ENCODE measurements at regions not wholly inside any gene's neighbourhood (a gene's known extent, or its start where the extent isn't known, plus 50 kb on each side); places are given as distances from the start of the nearest gene placed in this dataset.
A peak's percentile ranks its signal among the peaks of the same experiment; 100 is the strongest.

GRCh38 chrX:140393507-140393906 lies 111.4 kb downstream of the SOX3 start:
- TF ChIP-seq ZNF214 (tag by site-specific recombination; IDR thresholded peaks at IDR 0.05; ENCODE audit: borderline replicate concordance) (no peak), REST (tag by site-specific recombination; IDR thresholded peaks at IDR 0.05) (peak; percentile 80)
- H3K4me1 ChIP-seq (ENCODE audit: control insufficient read depth, insufficient read depth, low read length): no peaks in the 10 kb centered on the region
- no peaks in the 10 kb centered on the region for H3K36me3 ChIP-seq (ENCODE audit: control insufficient read depth in 2 of 2, insufficient read depth in 1 of 2, low read length in 2 of 2)
- ChIA-PET POLR2A (no interaction called here), CTCF (no interaction called here)
- H3K4me3 ChIP-seq (ENCODE audit: low read depth, low read length): no peak overlapping the region
- no peaks in the 10 kb centered on the region for H3K9me3 ChIP-seq (ENCODE audit: control insufficient read depth, insufficient read depth, low read depth, low read length)
- H3K27ac ChIP-seq (ENCODE audit: extremely low read depth, low read depth, low read length): no peak overlapping the region

- Histone ChIP-seq H3K27ac (ENCODE audit: extremely low read depth, low read depth, low read length) (no peak overlapping the region), H3K4me3 (ENCODE audit: low read depth, low read length) (no peak overlapping the region), H3K9me3 (ENCODE audit: control insufficient read depth, insufficient read depth, low read depth, low read length) (no peaks in the 10 kb centered on the region), H3K4me1 (ENCODE audit: control insufficient read depth, insufficient read depth, low read length) (no peaks in the 10 kb centered on the region), H3K36me3 (ENCODE audit: control insufficient read depth in 2 of 2, insufficient read depth in 1 of 2, low read length in 2 of 2) (no peaks in the 10 kb centered on the region)
- CTCF ChIA-PET: interaction anchor here (0.5 to 0.6 kb wide), 2 partner anchors 117 to 250 kb away, joined by 3 read pairs; no protein-coding TSS in a partner anchor
- TF ChIP-seq ZSCAN18 (tag by site-specific recombination; IDR thresholded peaks at IDR 0.05) (no peak), ZNF585B (tag by site-specific recombination; IDR thresholded peaks at IDR 0.05) (no peak), ZNF830 (tag by site-specific recombination; IDR thresholded peaks at IDR 0.05; ENCODE audit: low read depth) (no peak), ZNF704 (tag by site-specific recombination; IDR thresholded peaks at IDR 0.05) (no peak), ZNF155 (tag by site-specific recombination; IDR thresholded peaks at IDR 0.05) (no peak), ZNF645 (tag by site-specific recombination; IDR thresholded peaks at IDR 0.05) (no peak), ZBTB48 (tag by site-specific recombination; IDR thresholded peaks at IDR 0.05) (no peak), ZNF366 (tag by site-specific recombination; conservative IDR thresholded peaks at IDR 0.05) (no peak), ZNF16 (tag by site-specific recombination; IDR thresholded peaks at IDR 0.05; ENCODE audit: low read depth) (no peak), TCF7L2 (IDR thresholded peaks at IDR 0.05; ENCODE audit: borderline replicate concordance, low read depth, low read length) (no peak)
- POLR2A ChIA-PET: no interaction called here
Observed at GRCh38 chrX:140391313-140391712, 113.6 kb downstream of the SOX3 start.

GRCh38 chrX:140389331-140389730 lies 115.5 kb downstream of the SOX3 start:
- H3K4me3 ChIP-seq (ENCODE audit: low read depth, low read length): no peak overlapping the region
- no peaks in the 10 kb centered on the region for H3K4me1 ChIP-seq (ENCODE audit: control insufficient read depth, insufficient read depth, low read length)
- H3K27ac ChIP-seq (ENCODE audit: extremely low read depth, low read depth, low read length): no peak overlapping the region
- TF ChIP-seq ZNF426 (tag by site-specific recombination; IDR thresholded peaks at IDR 0.05) (no peak), ZNF792 (tag by site-specific recombination; IDR thresholded peaks at IDR 0.05) (no peak), BCL11B (tag by site-specific recombination; IDR thresholded peaks at IDR 0.05; ENCODE audit: low read depth) (no peak), SP3 (tag by site-specific recombination; IDR thresholded peaks at IDR 0.05) (no peak), ZNF704 (tag by site-specific recombination; IDR thresholded peaks at IDR 0.05) (no peak), ZNF280C (tag by site-specific recombination; IDR thresholded peaks at IDR 0.05) (no peak), SCRT2 (tag by site-specific recombination; IDR thresholded peaks at IDR 0.05) (no peak)
- no peaks in the 10 kb centered on the region for H3K36me3 ChIP-seq (ENCODE audit: control insufficient read depth in 2 of 2, insufficient read depth in 1 of 2, low read length in 2 of 2)
- ChIA-PET CTCF (interaction anchor here (1.5 kb wide), 1 partner anchor 120 kb away, joined by 6 read pairs; no protein-coding TSS in a partner anchor), POLR2A (no interaction called here)
- no peaks in the 10 kb centered on the region for H3K9me3 ChIP-seq (ENCODE audit: control insufficient read depth, insufficient read depth, low read depth, low read length)

All from HEK293 (cell line).